ENCODE measurements at regions not wholly inside any gene's neighbourhood (a gene's known extent, or its start where the extent isn't known, plus 50 kb on each side); places are given as distances from the start of the nearest gene placed in this dataset.

DNA sequence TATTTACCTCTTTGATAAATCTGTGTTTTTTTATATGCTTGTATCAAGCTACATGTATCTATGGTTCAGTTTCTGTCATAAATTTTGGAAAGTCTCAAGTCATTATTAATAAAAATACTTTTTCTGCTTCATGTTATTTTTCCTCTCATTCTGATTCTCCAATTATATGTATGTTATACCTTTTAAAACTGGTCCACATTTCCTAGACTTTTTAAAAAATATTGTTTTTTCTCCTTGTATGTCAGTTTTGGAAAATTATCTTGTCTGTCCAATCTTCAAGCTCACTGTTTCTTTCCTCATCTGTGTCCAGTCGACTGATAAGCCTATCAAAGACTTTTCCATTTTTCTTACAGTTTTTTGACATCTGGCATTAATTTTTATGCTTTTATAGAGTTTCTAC is 253.4 kb downstream of the ASXL3 start:
- Histone ChIP-seq H3K4me3 (ENCODE audit: low read length) (no peak overlapping the region), H3K9me3 (replicated peaks; ENCODE audit: insufficient read depth, low read length) (no peaks in the 10 kb centered on the region), H4K20me1 (ENCODE audit: insufficient read depth, low read length) (no peaks in the 10 kb centered on the region), H2AFZ (ENCODE audit: low read length) (no peak overlapping the region), H3K9ac (ENCODE audit: low read length) (no peak overlapping the region), H3K4me1 (ENCODE audit: low read length) (no peaks in the 10 kb centered on the region), H3K4me2 (ENCODE audit: low read depth, low read length) (no peak overlapping the region), H3K36me3 (replicated peaks; ENCODE audit: insufficient read depth, low read length) (no peaks in the 10 kb centered on the region), H3K9me2 (replicated peaks; ENCODE audit: insufficient read depth, low read length) (no peaks in the 10 kb centered on the region), H3K27me3 (replicated peaks; ENCODE audit: insufficient read depth, low read length) (no peaks in the 10 kb centered on the region), H3F3A (ENCODE audit: insufficient read depth, low read length) (no peaks in the 10 kb centered on the region), H3K79me2 (ENCODE audit: low read length) (no peaks in the 10 kb centered on the region), H3K27ac (ENCODE audit: low read length) (no peak overlapping the region)
- TF ChIP-seq EZH2 (optimal IDR thresholded peaks at IDR 0.05; ENCODE audit: low read depth, low read length) (no peak), EZH2phosphoT487 (IDR thresholded peaks at IDR 0.05; ENCODE audit: low read length) (no peak)
- TF ChIP-seq, protein P1, sequence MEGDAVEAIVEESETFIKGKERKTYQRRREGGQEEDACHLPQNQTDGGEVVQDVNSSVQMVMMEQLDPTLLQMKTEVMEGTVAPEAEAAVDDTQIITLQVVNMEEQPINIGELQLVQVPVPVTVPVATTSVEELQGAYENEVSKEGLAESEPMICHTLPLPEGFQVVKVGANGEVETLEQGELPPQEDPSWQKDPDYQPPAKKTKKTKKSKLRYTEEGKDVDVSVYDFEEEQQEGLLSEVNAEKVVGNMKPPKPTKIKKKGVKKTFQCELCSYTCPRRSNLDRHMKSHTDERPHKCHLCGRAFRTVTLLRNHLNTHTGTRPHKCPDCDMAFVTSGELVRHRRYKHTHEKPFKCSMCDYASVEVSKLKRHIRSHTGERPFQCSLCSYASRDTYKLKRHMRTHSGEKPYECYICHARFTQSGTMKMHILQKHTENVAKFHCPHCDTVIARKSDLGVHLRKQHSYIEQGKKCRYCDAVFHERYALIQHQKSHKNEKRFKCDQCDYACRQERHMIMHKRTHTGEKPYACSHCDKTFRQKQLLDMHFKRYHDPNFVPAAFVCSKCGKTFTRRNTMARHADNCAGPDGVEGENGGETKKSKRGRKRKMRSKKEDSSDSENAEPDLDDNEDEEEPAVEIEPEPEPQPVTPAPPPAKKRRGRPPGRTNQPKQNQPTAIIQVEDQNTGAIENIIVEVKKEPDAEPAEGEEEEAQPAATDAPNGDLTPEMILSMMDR (IDR thresholded peaks at IDR 0.05; ENCODE audit: low read length), result no peak
- DNase-seq, result no peak

DNA sequence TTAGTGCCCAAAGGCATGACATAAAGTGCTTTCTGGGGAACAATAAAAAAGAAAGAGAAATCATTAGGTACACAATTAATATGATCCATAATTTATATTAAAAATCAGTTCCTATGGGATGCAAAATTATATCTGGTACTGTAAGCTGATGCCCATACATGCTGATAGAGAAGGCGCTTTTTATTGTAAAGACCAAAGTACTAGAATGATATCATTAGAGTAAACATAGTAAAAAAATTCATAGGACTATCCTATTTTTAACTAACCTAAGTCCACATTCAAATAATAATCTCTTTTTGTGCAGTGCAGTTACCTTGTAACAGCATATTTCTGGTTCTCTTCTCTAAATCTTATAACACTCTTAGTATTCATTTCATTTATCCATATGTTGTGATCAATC is 252.2 kb downstream of the ASXL3 start:
- TF ChIP-seq EZH2phosphoT487 (IDR thresholded peaks at IDR 0.05; ENCODE audit: low read length) (no peak), EZH2 (optimal IDR thresholded peaks at IDR 0.05; ENCODE audit: low read depth, low read length) (no peak)
- TF ChIP-seq, protein P1 (IDR thresholded peaks at IDR 0.05; ENCODE audit: low read length), result no peak
- Histone ChIP-seq H3K4me1 (ENCODE audit: low read length) (no peaks in the 10 kb centered on the region), H2AFZ (ENCODE audit: low read length) (no peak overlapping the region), H3K9me2 (replicated peaks; ENCODE audit: insufficient read depth, low read length) (no peaks in the 10 kb centered on the region), H3F3A (ENCODE audit: insufficient read depth, low read length) (no peaks in the 10 kb centered on the region), H3K9me3 (replicated peaks; ENCODE audit: insufficient read depth, low read length) (no peaks in the 10 kb centered on the region), H3K79me2 (ENCODE audit: low read length) (no peaks in the 10 kb centered on the region), H3K4me2 (ENCODE audit: low read depth, low read length) (no peak overlapping the region), H3K27ac (ENCODE audit: low read length) (no peak overlapping the region), H3K36me3 (replicated peaks; ENCODE audit: insufficient read depth, low read length) (no peaks in the 10 kb centered on the region), H4K20me1 (ENCODE audit: insufficient read depth, low read length) (no peaks in the 10 kb centered on the region), H3K9ac (ENCODE audit: low read length) (no peak overlapping the region), H3K4me3 (ENCODE audit: low read length) (no peak overlapping the region), H3K27me3 (replicated peaks; ENCODE audit: insufficient read depth, low read length) (no peaks in the 10 kb centered on the region)
- DNase-seq, result no peak

DNA sequence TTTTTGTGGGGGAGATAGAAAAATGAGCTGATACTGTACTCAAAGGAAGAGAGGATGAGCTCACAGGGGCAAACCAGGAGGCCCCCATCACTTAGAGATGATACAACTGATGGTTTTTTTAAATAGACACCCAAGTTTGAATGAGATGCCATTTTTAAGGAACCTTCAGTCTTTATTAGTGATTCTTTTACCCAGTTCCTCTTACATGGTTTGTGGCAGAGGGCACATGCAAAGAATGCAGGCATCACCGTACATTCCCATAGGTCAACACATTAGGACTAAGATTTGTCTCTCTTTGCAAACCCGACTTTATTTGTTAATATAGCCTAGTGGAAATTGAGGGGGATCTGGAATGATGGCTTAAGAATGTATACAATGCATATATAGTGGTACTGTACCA is 250.9 kb downstream of the ASXL3 start:
- Histone ChIP-seq H2AFZ (ENCODE audit: low read length) (no peak overlapping the region), H3K9me3 (replicated peaks; ENCODE audit: insufficient read depth, low read length) (no peaks in the 10 kb centered on the region), H3K4me1 (ENCODE audit: low read length) (no peaks in the 10 kb centered on the region), H3K9ac (ENCODE audit: low read length) (no peak overlapping the region), H3K36me3 (replicated peaks; ENCODE audit: insufficient read depth, low read length) (no peaks in the 10 kb centered on the region), H3K79me2 (ENCODE audit: low read length) (no peaks in the 10 kb centered on the region), H3F3A (ENCODE audit: insufficient read depth, low read length) (no peaks in the 10 kb centered on the region), H4K20me1 (ENCODE audit: insufficient read depth, low read length) (no peaks in the 10 kb centered on the region), H3K9me2 (replicated peaks; ENCODE audit: insufficient read depth, low read length) (no peaks in the 10 kb centered on the region), H3K4me3 (ENCODE audit: low read length) (no peak overlapping the region), H3K27ac (ENCODE audit: low read length) (no peak overlapping the region), H3K4me2 (ENCODE audit: low read depth, low read length) (no peak overlapping the region), H3K27me3 (replicated peaks; ENCODE audit: insufficient read depth, low read length) (no peaks in the 10 kb centered on the region)
- no peak for DNase-seq
- TF ChIP-seq EZH2phosphoT487 (IDR thresholded peaks at IDR 0.05; ENCODE audit: low read length) (no peak), EZH2 (optimal IDR thresholded peaks at IDR 0.05; ENCODE audit: low read depth, low read length) (no peak)
- TF ChIP-seq, protein P1 (IDR thresholded peaks at IDR 0.05; ENCODE audit: low read length), result no peak
